HG02870 (cell line): ENCODE measurements at regions not wholly inside any gene's neighbourhood (a gene's known extent, or its start where the extent isn't known, plus 50 kb on each side); places are given as distances from the start of the nearest gene placed in this dataset.
"Not testable (repeated sequence)": the region's sequence is repeated elsewhere in the genome, so short reads cannot be mapped to it uniquely, and the experiment has no call there.

Experiments
- ATAC-seq: cut with Tn5 transposase; IDR thresholded peaks from one replicate; pipeline ENCODE4 v1.9.1; 2021; ENCODE audit warnings: mild to moderate bottlenecking, moderate library complexity; ENCODE audit not compliant: unreplicated experiment

DNA sequence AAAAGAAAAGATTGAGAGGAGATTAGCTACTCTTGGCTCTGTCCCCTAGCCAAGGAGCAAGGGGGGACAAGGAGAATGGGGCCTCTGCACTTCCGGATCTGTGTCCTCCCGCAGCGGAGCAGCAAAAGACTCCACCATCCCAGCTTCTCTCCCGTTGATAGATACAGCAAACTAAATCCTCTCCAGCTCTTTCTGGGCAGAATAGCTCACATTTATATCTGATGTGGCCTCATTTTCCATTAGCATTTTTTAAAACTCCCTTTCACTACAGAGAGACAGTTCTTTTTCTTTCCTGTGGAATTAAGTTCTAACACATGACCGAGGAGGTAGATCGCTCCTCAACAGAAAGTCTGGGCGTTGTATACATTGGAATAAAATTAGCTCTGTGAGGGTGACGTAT lies 260.9 kb upstream of the SOX4 start:
- ATAC-seq: no peak

DNA sequence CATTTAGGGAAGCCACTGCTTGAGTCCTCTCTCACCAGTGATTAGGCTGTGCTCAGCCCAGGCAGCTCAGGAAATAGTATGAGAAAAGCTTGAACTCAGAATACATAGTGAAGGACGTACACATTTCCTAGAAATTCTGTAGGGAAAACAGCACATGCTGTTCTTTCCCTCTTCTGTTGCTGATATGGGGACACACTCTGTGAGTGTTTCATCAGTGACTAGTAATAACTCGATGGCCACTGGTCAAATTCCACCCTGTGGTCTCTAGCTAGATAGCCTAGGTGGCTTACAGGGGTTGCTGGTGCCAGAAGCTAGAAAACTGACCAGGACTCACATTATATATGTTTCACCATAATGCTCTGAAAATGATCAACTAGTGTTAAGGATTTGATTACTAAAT lies 259.8 kb upstream of the SOX4 start:
- ATAC-seq: no peak

DNA sequence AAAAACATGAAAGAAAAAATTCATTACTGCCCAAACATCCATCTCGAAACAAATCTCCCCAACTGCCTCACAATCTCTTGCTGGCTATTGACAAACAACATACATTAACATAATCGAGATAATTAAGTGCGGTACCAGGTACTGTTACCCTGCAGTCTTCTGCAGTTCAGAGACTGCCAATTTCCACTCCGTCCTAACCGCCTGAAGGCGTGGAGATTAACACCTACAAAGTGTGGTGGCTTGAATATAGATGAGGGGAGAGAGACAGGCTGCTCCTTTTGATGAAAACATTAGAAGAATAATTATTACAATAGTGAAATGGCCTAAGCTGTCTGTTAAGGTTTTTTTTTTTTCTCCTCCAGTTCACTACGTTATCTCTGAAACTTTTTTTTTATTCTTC lies 258.9 kb upstream of the SOX4 start:
- no peak for ATAC-seq

DNA sequence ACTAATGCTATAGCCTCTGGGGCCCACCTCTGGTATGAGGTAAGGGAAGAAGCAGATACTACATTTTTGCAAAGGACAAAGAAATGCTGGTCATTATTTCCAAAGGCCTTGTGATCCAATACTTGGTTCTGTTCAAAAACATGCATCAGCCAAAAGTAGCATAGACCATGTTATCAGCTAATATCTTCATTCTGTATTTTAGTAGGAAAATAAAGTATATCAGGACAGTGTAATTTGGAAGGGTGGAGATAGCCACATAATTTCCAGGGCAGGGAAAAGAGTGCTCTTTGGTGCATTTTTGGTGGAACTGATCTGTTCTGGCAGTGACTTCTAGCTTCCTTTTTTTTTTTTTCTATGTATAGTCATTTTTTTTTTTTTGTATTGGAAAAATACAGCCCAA lies 258.0 kb upstream of the SOX4 start:
- ATAC-seq: no peak

DNA sequence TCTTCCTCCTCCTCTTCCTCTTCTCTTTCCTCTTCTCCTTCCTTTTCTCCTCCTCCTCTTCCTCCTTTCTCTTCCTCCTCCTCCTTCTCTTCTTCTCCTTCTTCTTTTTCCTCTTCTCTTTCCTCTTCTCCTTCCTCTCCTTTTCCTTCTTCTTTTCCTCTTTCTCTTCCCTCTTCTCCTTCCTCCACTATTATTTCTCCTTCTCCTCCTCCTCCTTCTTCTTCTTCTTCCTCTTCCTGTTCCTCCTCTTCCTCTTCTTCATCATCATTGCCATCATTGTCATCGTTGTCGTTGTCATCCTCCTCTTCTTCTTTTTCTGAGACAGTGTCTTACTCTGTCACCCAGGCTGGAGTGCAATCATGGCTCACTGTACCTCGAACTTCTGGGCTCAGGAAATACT lies 256.3 kb upstream of the SOX4 start:
- no peak for ATAC-seq

DNA sequence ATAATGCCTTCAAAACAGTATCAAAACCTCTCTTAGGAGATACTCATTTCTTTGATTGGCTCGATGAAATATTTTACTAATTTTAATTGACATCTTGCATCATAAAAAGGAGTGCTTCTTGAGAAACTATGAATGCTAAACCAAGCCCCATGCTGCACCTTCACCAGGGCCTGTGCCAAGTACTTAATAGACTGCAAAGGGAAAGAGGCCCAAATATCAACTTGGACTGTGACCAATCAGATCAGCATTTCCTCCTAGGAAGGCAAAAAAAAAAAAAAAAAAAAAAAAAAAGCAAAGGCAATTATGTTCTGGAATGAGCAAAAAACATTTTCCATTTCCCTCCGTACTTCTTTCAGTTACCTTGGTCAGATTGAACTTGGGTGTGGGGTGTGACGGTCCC lies 253.0 kb upstream of the SOX4 start:
- no peak for ATAC-seq

DNA sequence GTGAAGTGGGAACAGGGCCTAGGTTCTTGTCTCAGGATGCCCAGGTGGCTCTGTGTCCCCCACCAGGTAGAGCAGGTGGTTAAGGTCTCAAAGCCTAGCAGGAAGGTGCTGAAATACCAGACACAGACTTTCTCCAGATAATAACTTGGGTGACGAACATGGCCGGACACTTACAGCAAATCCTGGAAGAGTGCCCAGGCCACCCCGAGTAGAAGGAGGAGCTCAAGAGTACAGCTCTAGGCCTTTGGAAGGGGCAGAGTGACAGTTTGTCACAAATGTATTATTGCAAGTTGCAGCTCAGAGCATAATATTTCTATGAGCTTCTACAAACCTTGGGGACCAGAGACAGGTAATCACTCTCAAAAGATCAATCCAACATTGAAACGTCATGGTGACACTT lies 251.6 kb upstream of the SOX4 start:
- no peak for ATAC-seq

DNA sequence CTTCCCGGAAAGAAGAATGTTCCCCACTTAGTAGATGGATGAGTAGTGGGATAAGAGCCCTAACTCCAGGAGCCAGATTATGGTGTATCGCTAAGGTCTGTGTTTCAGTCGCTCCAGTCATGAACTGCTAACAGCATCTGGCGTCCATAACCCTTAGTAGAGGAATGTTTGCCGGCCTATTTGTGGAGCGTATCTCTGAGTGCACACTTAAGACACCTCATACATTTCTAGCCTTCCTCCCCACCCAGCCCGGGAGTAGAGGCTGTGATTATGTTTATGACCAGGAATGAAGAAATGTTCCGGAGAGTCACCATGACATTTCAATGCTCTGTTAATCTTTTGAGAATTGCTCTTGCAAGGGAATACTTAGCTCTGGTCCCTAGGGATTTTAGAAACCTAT lies 251.1 kb upstream of the SOX4 start:
- ATAC-seq: no peak

DNA sequence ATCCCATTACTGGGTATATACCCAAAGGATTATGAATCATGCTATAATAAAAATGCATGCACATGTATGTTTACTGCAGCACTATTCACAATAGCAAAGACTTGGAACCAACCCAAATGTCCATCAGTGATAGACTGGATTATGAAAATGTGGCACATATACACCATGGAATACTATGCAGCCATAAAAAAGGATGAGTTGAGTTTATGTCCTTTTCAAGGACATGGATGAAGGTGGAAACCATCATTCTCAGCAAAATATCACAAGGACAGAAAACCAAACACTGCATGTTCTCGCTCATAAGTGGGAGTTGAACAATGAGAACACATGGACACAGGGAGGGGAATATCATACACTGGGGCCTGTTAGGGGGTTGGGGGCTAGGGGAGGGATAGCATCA lies 247.8 kb upstream of the SOX4 start:
- not testable (repeated sequence) for ATAC-seq

DNA sequence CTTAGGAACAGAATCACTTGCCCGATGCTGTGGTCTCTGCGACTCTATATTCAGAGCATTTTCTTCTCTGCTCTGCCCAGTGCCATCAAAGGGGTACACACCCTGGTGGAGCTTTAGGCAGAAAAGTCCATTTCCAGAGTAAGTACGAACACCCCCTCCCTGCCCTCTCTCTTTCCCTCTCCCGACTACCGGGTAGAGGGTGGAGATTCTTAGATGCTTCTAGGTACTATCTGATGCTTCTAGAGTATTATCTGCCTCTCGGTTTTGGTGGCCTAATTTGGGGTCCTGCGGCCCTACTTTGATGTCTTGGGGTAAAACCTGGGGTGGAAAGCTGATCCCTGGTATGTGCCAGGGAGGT lies 245.4 kb upstream of the SOX4 start:
- no peak for ATAC-seq

DNA sequence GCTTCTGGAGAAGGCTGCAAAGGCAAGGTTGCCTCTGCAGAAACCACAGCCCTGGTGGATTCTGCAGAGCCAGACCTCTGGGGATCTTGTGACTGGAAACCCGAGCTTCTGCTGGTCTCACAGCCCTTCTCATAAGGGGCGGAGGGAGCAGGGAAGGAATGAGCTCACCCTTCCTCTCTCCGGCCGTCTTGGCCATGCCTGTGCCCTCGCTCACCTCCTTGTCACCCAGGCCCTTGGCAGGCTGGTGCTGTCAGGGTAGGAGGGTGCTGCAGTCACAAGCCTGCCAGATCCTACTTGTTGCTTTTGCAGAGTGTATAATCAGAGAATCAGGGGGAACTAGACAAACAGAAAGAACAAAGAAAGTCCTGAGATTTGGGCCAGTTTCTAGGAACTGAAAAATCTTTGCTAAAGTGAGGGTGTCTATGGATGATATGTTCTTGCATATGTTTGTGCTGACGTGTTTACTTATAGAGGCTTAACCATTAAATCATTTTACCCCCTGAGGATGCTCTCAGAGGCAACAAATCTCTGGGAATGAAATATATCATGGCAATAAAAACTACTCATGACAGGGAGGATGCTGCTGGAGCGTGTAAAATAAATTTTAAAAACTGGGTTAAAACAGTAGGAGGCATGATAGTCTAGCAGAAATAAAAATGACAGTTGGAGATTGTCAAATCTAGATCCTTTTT lies 244.9 kb upstream of the SOX4 start:
- no peak for ATAC-seq

DNA sequence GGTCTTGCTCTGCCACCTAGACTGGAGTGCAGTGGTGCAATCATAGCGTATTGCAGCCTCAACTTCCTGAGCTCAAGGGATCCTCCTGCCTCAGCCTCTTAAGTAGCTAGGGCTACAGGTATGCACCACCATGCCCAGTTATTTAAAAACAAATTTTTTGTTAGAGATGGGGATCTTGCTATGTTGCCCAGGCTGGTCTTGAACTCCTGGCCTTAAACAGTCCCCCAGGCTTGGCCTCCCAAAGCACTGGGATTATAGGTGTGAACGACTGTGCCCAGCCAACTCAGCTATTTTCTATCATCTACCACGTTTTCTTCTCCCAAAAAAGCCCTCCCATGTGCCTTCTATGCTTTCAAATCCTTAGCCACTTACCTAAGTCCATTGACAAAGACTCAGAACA lies 243.7 kb upstream of the SOX4 start:
- no peak for ATAC-seq

DNA sequence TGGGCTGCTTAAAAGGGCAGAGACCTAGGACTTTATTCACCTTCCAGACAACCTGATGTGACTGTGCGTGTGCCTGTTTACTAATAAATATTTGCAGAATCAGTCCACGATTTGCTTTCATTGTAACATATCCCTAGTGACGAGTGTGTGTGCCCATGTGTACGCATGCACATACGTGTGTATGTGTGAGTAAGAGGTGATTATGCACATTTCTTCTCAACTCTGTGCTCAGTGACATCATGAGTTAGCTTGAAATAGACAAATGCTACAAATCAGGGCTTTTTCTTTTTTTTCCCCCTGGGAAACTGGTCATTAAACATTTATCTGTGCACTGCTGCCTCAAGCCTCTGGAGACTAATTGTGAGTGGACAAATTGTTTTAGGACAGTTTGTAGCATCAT lies 242.6 kb upstream of the SOX4 start:
- ATAC-seq: no peak

DNA sequence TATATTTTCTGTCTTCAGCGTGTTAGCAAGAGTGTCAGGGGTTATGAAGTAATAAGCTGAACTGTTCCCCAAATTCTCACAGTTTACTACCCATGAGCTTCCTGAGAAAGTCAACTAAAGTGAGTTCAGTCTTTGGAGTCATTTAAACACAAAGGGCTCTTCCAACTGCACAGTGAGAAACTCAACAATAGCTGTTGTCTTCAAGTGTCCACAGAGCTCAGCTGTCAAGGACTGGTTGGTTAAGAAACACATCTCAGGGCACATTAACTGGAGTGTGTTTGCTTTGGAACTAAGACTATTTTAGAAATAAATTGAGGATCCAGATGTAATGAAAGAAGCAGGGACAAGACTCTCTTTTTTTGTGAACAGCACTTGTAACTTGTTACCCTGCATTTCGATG lies 241.4 kb upstream of the SOX4 start:
- ATAC-seq: no peak

DNA sequence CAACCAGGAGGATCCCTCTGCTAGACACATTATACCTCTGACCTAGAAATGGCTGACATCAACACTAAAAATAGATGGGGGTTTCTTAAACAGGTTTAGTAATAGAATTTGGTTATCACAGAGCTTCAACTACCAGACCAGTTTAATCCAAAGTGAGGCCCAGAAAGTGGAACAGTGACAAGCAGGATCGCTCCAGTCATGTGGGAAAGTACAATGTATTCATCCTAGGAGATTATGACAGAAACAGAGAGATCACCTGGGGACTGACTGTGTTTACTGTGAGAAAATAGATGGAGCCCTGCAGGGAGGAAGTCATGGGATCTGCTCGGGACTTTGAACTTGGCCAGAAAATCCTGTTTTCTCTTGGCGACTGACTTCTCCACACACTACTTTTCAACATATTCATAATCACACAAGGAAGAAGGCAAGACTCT lies 238.7 kb upstream of the SOX4 start:
- peak; percentile 62 for ATAC-seq

DNA sequence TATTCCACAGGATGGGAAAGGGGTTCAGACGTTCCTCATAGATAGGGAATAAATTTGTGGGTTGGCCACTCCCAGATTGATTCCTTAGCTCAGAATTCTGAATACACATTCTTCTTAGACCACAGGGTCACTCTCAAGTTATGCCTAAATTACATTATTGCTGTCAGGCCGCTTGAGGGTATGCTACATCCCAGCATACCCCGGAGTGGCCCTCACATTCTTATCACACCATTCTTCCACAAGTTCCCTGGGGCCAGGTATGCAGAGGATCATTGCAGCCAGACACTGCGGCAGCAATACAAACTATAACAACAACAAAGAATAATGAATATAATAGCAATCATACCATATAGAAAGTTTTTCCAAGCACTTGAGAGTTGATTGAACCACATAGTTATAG lies 237.9 kb upstream of the SOX4 start:
- no peak for ATAC-seq

DNA sequence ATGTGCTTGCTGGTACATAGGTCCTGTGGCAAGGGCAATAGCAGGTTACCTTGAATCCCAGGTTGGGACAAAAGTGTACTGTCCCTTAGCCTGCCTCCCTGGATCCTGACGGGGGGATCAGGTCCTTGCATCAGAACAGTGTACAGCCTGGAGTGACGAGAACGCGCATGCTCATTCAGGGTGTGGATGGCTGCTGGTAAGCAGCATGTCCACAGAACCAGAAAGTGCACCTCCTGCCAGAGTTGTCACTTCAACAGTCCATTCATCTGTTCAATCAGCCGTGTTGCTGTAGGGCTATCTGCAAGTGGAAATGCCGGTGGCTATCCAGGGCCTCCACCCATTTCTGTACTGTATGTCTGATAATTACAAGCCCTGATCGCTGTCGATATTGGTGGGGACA lies 236.3 kb upstream of the SOX4 start:
- no peak for ATAC-seq

DNA sequence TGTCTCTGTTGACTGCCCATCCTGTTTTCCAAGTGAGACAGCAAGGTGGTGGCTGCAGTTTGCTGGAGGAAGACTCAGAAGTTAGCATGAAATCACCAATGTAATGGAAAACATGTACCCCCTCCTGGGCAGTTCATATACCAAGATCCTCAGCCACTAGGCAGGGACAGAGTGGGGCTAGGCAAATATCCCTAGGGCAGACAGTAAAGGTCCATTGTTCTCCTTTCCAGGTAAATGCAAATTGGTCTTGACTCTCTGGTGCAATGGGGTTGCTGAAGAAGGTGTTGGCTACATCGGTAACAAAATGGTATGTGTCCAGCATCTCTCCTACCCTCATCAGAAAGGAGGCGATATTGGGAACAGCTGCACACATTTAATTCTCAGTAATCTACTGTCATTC lies 233.6 kb upstream of the SOX4 start:
- no peak for ATAC-seq

DNA sequence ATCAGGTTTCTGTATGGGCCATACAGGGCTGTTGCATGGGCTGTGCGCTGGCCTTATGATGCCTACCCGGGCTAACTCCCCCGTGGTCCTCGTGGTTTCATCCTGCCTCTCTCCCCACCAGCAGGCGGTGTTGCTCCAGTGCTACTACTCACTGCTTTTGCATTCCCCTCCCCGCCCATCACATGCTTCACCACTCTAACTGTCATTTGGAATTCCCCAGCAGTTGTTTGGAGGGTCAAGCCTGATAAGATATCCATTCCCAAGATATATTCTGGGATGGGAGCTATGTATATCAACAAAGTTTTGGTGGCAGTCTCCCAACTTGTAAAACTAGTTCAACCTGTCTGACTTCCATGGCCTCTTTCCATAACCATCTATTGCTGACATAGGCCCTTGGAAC lies 233.2 kb upstream of the SOX4 start:
- ATAC-seq: no peak

DNA sequence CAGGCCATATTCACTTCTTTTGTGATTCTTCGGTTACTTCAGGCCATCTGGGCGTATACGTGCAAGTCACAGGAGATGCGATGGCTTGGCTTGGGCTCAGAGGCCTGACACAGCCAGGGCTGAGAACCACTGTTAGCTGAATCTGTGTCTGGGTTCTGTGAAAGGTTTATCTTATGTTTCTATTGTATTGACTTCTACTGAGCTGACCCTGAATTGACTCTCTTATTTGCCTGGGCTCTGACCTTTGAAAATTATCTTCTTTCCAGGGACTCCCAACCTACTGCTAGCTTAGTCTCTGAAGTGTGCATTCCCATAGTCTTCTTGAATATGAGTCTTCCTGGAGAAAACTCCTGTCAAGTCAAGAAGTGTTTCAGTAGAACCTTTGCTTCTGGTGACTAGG lies 226.4 kb upstream of the SOX4 start:
- ATAC-seq: no peak

DNA sequence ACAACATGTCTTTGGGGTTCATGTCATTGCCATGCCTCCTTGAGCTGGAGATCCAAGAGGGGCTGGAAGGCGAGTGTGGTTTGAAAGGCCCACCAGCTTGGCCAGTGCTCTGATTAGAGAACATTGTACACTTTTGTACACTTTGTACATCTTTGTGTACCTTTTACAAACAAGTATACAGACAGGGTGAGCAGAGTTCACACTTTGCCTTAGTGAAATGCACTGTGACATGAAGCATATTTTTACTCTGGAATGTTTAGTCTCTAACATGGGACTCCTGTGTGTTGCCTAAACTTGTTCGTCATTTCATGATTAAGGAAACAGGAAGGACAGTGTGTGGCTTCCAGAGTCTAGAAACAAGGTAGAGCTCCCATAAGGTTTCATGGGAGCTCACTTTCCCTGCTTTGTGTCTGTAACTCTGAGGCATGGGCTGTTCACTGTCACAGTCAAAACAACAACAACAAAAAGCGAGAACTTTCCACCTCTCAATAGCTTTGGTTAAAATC lies 225.8 kb upstream of the SOX4 start:
- ATAC-seq: no peak

DNA sequence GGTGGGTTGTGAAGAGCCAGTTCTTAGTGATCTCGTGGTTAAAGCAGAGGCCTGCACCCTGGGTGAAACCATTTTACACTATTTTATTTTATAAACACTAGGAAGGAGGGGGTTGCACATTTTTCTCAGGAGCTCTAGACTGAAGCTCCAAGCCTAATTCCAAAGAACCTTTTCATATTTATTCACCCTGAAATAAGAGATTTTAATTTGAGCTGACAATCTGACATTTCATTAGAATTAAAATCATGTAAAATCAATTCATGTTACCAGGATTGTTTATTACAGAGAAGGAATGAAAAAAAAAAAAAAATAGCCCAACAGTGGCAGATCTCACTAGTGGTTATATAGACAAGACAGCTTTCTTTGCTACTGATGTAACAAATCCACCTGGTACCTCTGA lies 222.5 kb upstream of the SOX4 start:
- no peak for ATAC-seq

DNA sequence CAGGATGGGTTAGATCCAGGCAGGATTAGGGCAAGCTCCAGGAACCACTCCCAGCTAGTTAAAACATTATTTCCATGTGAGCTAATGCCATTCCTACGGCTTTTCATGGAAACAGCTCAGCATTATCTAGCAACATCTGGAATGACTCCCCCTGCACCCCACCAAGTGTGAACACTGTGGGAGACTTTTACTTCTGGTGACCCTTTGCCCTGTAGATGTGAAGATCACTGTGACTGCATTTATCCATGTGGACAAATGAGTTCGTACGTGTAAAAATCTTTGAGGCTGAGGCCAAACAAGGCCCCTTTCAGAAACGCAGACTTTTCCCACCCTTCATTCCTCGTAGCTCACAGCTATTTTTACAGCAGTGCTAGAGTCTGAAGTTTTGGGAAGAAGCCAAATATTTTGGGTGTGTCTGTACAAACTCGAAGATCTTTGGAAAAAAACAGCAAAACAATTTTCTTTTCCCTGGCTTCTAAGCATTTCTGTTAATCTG lies 221.8 kb upstream of the SOX4 start:
- ATAC-seq: no peak
